Activated T-cell treated with anti-CD3 and anti-CD28 coated beads, Interleukin-2, amount 50 U/mL, for 48 hours (primary cell): ENCODE measurements at regions not wholly inside any gene's neighbourhood (a gene's known extent, or its start where the extent isn't known, plus 50 kb on each side); places are given as distances from the start of the nearest gene placed in this dataset.

ENCODE experiments used
- DNase-seq, 2 experiments: peaks; one replicate each; pipeline ENCODE4 v3.0.0-alpha.2; 2020

GRCh38 chr10:78750418-78750817 lies 318.3 kb upstream of the ZMIZ1 start:
- DNase-seq, result no peak

GRCh38 chr10:78751716-78752115 lies 317.1 kb upstream of the ZMIZ1 start:
- no peak for DNase-seq

GRCh38 chr10:78752221-78752620 lies 316.5 kb upstream of the ZMIZ1 start:
- no peak for DNase-seq

GRCh38 chr10:78752708-78753107 lies 316.1 kb upstream of the ZMIZ1 start:
- DNase-seq, result no peak

GRCh38 chr10:78754269-78755062 lies 314.3 kb upstream of the ZMIZ1 start:
- no peak for DNase-seq

- DNase-seq, result no peak
Measured at GRCh38 chr10:78755063-78755701, 313.6 kb upstream of the ZMIZ1 start.

- no peak for DNase-seq
Measured at GRCh38 chr10:78755877-78756455, 312.8 kb upstream of the ZMIZ1 start.

GRCh38 chr10:78756604-78757343 lies 312.0 kb upstream of the ZMIZ1 start:
- peak; percentile 46 to 53 for DNase-seq

GRCh38 chr10:78757344-78757925 lies 311.3 kb upstream of the ZMIZ1 start:
- DNase-seq, result no peak

- DNase-seq, result no peak
Measured at GRCh38 chr10:78758176-78758575, 310.6 kb upstream of the ZMIZ1 start.

GRCh38 chr10:78759456-78760120 lies 309.2 kb upstream of the ZMIZ1 start:
- no peak for DNase-seq

GRCh38 chr10:78760463-78761310 lies 308.1 kb upstream of the ZMIZ1 start:
- no peak for DNase-seq

- no peak for DNase-seq
Measured at GRCh38 chr10:78761311-78761781, 307.4 kb upstream of the ZMIZ1 start.

- DNase-seq, result no peak
Measured at GRCh38 chr10:78762086-78762630, 306.6 kb upstream of the ZMIZ1 start.

- no peak for DNase-seq
Measured at GRCh38 chr10:78763234-78763633, 305.5 kb upstream of the ZMIZ1 start.

- peak; percentile 72 to 75 for DNase-seq
Measured at GRCh38 chr10:78763651-78764395, 304.9 kb upstream of the ZMIZ1 start.

GRCh38 chr10:78764436-78764835 lies 304.3 kb upstream of the ZMIZ1 start:
- DNase-seq, result peak; percentile 36 to 40

GRCh38 chr10:78764846-78765430 lies 303.8 kb upstream of the ZMIZ1 start:
- no peak for DNase-seq

GRCh38 chr10:78765726-78766335 lies 302.9 kb upstream of the ZMIZ1 start:
- DNase-seq, result no peak
